HG02763 (cell line): ENCODE measurements at regions not wholly inside any gene's neighbourhood (a gene's known extent, or its start where the extent isn't known, plus 50 kb on each side); places are given as distances from the start of the nearest gene placed in this dataset.

Experiments
- ATAC-seq: cut with Tn5 transposase; IDR thresholded peaks from one replicate; pipeline ENCODE4 v1.9.1; 2021; ENCODE audit warnings: mild to moderate bottlenecking, moderate library complexity; ENCODE audit not compliant: unreplicated experiment

- no peak for ATAC-seq
Measured at GRCh38 chr10:88023676-88024075, 160.3 kb downstream of the PTEN start.

- ATAC-seq = no peak
Measured at GRCh38 chr10:88026031-88026430, 162.6 kb downstream of the PTEN start.

- no peak for ATAC-seq
Measured at GRCh38 chr10:88027570-88027969, 164.1 kb downstream of the PTEN start.

- no peak for ATAC-seq
Measured at GRCh38 chr10:88028072-88028471, 164.6 kb downstream of the PTEN start.

GRCh38 chr10:88028654-88029053, 165.2 kb downstream of the PTEN start:
- no peak for ATAC-seq

- no peak for ATAC-seq
Measured at GRCh38 chr10:88032566-88032965, 169.1 kb downstream of the PTEN start.

GRCh38 chr10:88033385-88033784, 170.0 kb downstream of the PTEN start:
- no peak for ATAC-seq

- no peak for ATAC-seq
Measured at GRCh38 chr10:88033793-88034192, 170.4 kb downstream of the PTEN start.

- no peak for ATAC-seq
Measured at GRCh38 chr10:88036126-88036525, 172.7 kb downstream of the PTEN start.

- ATAC-seq = no peak
Measured at GRCh38 chr10:88037623-88038022, 174.2 kb downstream of the PTEN start.

GRCh38 chr10:88038268-88038667, 174.8 kb downstream of the PTEN start:
- no peak for ATAC-seq

GRCh38 chr10:88039496-88040200, 176.2 kb downstream of the PTEN start:
- ATAC-seq = no peak

- ATAC-seq = no peak
Measured at GRCh38 chr10:88041243-88042159, 178.1 kb downstream of the PTEN start.

GRCh38 chr10:88042160-88043100, 179.0 kb downstream of the PTEN start:
- no peak for ATAC-seq

- no peak for ATAC-seq
Measured at GRCh38 chr10:88045096-88045495, 181.7 kb downstream of the PTEN start.

- ATAC-seq = no peak
Measured at GRCh38 chr10:88045656-88046415, 182.4 kb downstream of the PTEN start.

GRCh38 chr10:88047579-88047978, 184.2 kb downstream of the PTEN start:
- ATAC-seq = no peak

- ATAC-seq = no peak
Measured at GRCh38 chr10:88048312-88048711, 184.9 kb downstream of the PTEN start.

- no peak for ATAC-seq
Measured at GRCh38 chr10:88049204-88049603, 185.8 kb downstream of the PTEN start.

GRCh38 chr10:88057720-88058119, 194.3 kb downstream of the PTEN start:
- no peak for ATAC-seq
